ENCODE measurements at regions not wholly inside any gene's neighbourhood (a gene's known extent, or its start where the extent isn't known, plus 50 kb on each side); places are given as distances from the start of the nearest gene placed in this dataset.

DNA sequence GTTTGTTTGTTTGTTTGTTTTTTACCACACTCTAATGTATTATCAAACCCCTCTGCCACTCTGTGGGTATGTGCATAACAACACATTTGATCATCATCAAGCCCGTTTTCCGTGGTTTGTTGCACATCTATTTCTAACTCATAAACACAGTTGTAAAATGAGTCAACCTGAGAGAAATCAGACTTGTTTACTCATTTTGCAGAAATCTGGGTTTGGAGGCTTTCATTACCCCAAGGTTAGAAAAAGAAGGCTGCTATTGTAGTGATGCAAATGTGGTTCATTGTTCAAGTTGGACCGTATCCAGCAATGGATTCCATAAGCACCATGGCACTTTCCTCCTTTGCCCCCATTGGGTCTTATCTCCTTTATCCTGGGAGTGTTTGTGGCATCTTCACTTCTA is 353.2 kb upstream of the SOX2 start:
- TF ChIP-seq, protein P1, sequence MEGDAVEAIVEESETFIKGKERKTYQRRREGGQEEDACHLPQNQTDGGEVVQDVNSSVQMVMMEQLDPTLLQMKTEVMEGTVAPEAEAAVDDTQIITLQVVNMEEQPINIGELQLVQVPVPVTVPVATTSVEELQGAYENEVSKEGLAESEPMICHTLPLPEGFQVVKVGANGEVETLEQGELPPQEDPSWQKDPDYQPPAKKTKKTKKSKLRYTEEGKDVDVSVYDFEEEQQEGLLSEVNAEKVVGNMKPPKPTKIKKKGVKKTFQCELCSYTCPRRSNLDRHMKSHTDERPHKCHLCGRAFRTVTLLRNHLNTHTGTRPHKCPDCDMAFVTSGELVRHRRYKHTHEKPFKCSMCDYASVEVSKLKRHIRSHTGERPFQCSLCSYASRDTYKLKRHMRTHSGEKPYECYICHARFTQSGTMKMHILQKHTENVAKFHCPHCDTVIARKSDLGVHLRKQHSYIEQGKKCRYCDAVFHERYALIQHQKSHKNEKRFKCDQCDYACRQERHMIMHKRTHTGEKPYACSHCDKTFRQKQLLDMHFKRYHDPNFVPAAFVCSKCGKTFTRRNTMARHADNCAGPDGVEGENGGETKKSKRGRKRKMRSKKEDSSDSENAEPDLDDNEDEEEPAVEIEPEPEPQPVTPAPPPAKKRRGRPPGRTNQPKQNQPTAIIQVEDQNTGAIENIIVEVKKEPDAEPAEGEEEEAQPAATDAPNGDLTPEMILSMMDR (IDR thresholded peaks at IDR 0.05), result no peak
- no peaks in the 10 kb centered on the region for H3K9me3 ChIP-seq
- H3K4me1 ChIP-seq (ENCODE audit: low read depth), result no peaks in the 10 kb centered on the region
- intact Hi-C loops (cut with DNase I, micrococcal nuclease), result no loop called here
- DNase-seq (no peak), ATAC-seq (no peak)
- H3K36me3 ChIP-seq (ENCODE audit: low read depth), result no peaks in the 10 kb centered on the region
- H3K4me3 ChIP-seq, result no peak overlapping the region

DNA sequence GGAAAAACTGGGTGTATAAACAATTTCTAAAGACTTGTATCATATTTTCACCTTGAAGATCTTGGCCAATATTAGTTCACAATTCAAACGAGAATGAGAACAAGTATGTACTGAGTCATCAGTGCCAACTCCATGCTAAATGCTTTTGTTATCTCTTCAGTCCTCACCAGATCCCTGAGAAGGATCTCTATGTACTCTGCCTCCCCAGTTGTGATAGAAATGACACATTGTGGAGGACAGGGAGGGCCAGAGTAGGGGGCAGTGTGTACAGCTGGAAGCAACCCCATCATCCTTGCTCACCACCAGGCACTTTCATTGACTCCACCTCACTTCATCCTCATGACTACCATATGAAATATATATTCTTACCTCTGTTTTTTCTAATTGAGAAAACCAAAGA is 353.7 kb upstream of the SOX2 start:
- intact Hi-C loops (cut with DNase I, micrococcal nuclease), result no loop called here
- DNase-seq, result no peak
- TF ChIP-seq, protein P1 (IDR thresholded peaks at IDR 0.05), result no peak
- no peaks in the 10 kb centered on the region for H3K4me1 ChIP-seq (ENCODE audit: low read depth)
- no peaks in the 10 kb centered on the region for H3K9me3 ChIP-seq
- no peak for ATAC-seq
- H3K4me3 ChIP-seq, result no peak overlapping the region
- no peaks in the 10 kb centered on the region for H3K36me3 ChIP-seq (ENCODE audit: low read depth)

DNA sequence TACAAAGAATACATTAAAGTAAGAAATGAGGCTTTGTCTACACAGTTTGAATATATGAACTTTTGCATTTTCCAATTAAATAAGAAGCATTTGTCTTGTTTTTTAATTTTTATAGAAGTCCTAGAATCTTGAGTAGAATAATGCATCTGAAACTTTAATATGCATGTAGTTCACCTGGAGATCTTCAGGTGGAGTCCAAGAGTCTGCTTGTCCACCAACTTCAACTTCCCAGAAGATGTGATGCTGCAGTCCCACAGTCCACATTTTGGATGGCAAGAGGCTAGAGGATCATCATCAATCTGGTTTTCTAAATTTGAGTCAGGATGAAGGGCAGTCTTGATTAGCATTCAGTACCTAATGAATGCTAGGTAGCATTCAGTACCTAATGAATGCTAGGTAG is 357.6 kb upstream of the SOX2 start:
- no peaks in the 10 kb centered on the region for H3K36me3 ChIP-seq (ENCODE audit: low read depth)
- ATAC-seq, result no peak
- H3K4me3 ChIP-seq, result no peak overlapping the region
- TF ChIP-seq, protein P1 (IDR thresholded peaks at IDR 0.05), result no peak
- no peaks in the 10 kb centered on the region for H3K4me1 ChIP-seq (ENCODE audit: low read depth)
- DNase-seq, result no peak
- no peaks in the 10 kb centered on the region for H3K9me3 ChIP-seq
- intact Hi-C loops (cut with DNase I, micrococcal nuclease), result no loop called here

DNA sequence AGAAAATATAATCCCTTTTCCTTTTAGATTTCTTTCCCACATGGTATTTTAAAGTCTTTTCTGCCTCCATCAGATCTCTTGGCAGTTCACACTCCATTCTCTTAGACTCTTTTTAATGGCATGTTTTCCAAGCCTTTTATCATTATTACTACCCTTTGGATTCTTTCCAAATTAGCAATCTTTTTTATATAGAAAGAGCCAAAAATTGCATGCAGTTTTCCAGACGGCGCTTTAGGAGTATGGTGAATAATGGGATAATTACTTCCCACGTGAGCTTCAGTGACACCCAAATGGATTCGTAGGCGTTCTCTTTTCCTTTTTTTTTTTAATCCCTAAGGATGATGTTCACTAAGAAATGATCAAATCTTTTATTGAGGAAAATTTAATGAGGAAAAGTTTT is 354.8 kb upstream of the DNAJC19 start:
- Histone ChIP-seq H3K36me3 (ENCODE audit: low read depth) (no peaks in the 10 kb centered on the region), H3K9me3 (no peaks in the 10 kb centered on the region), H3K4me1 (ENCODE audit: low read depth) (no peaks in the 10 kb centered on the region), H3K4me3 (no peak overlapping the region)
- TF ChIP-seq, protein P1 (IDR thresholded peaks at IDR 0.05), result no peak
- DNase-seq (no peak), ATAC-seq (no peak)
- intact Hi-C loops (cut with DNase I, micrococcal nuclease), result no loop called here

DNA sequence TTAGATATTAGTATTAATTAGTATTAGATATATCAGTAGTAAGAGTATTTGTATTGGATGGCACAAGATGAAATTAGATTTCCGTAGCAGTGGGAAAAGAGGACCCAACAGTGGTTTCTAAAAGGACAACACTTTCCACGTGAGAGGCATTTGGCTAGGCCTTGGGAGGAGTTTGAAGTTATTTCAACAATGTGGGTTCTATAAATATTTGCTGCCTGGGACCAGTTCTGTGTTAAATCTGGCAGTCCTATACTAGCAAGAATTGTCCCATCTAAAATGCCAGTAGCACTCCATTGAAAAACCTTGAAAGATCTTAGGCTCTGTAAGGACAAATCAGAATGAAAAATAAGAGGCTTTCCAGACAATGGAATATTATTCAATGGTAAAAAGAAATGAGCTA is 347.1 kb upstream of the DNAJC19 start:
- Histone ChIP-seq H3K4me1 (ENCODE audit: low read depth) (no peaks in the 10 kb centered on the region), H3K36me3 (ENCODE audit: low read depth) (no peaks in the 10 kb centered on the region), H3K9me3 (no peaks in the 10 kb centered on the region), H3K4me3 (no peak overlapping the region)
- intact Hi-C loops (cut with DNase I, micrococcal nuclease), result no loop called here
- no peak for ATAC-seq
- TF ChIP-seq, protein P1 (IDR thresholded peaks at IDR 0.05), result no peak
- no peak for DNase-seq

DNA sequence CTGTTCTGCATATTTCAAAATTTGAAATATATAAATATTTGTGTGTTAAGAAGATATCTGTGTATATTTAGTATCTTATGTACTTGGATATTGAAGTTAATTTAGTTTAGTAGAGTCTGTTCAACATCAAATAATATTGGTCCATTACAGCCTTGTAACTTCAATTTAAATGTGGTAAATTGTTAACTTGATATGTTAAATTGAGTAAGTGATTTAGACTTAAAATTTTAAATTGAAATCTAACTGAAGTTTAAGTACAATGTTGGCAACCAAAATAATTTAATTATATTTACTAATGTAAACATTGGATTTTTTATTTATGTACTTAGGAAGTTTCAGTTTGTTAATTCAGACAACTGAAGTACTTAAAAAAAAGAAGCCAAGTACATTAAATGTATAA is 343.9 kb upstream of the DNAJC19 start:
- Histone ChIP-seq H3K4me3 (no peak overlapping the region), H3K36me3 (ENCODE audit: low read depth) (no peaks in the 10 kb centered on the region), H3K9me3 (no peaks in the 10 kb centered on the region), H3K4me1 (ENCODE audit: low read depth) (peaks cover 5% of the 10 kb centered on the region)
- TF ChIP-seq, protein P1 (IDR thresholded peaks at IDR 0.05), result no peak
- intact Hi-C loops (cut with DNase I, micrococcal nuclease), result no loop called here
- DNase-seq (no peak), ATAC-seq (no peak)

Data from mucosa of descending colon (tissue), 3 donors.